Progenitor cell of endocrine pancreas (in vitro differentiated cells): ENCODE measurements at regions not wholly inside any gene's neighbourhood (a gene's known extent, or its start where the extent isn't known, plus 50 kb on each side); places are given as distances from the start of the nearest gene placed in this dataset.

Experiments
- DNase-seq: peaks from one replicate; pipeline ENCODE4 v3.0.0; 2021; ENCODE audit warnings: low spot score; ENCODE audit not compliant: unreplicated experiment
- H3K27ac Mint-ChIP-seq: 2 replicates; pipeline ENCODE4 v1.8.0; 2021; ENCODE audit warnings: mild to moderate bottlenecking, moderate library complexity, mixed read lengths
- H3K27me3 Mint-ChIP-seq: 2 replicates; pipeline ENCODE4 v1.8.0; 2021; ENCODE audit warnings: mixed read lengths
- H3K36me3 Mint-ChIP-seq: 2 replicates; pipeline ENCODE4 v1.8.0; 2022; ENCODE audit warnings: mixed read lengths; ENCODE audit not compliant: insufficient read depth
- H3K4me1 Mint-ChIP-seq: 2 replicates; pipeline ENCODE4 v1.8.0; 2021; ENCODE audit warnings: low read depth, mixed read lengths
- H3K4me3 Mint-ChIP-seq: 2 replicates; pipeline ENCODE4 v1.8.0; 2021; ENCODE audit warnings: low read depth, mild to moderate bottlenecking, moderate library complexity, mixed read lengths
- H3K9me3 Mint-ChIP-seq: 2 replicates; pipeline ENCODE4 v1.8.0; 2021; ENCODE audit warnings: low read depth, mixed read lengths
- TF ChIP-seq, protein P1 (sequence below): fragments of 200-600 bp; sonication (generic); IDR thresholded peaks from one replicate; pipeline ENCODE4 v1.5.0; 2021; ENCODE audit warnings: antibody characterized with exemption, mild to moderate bottlenecking; ENCODE audit not compliant: unreplicated experiment

DNA sequence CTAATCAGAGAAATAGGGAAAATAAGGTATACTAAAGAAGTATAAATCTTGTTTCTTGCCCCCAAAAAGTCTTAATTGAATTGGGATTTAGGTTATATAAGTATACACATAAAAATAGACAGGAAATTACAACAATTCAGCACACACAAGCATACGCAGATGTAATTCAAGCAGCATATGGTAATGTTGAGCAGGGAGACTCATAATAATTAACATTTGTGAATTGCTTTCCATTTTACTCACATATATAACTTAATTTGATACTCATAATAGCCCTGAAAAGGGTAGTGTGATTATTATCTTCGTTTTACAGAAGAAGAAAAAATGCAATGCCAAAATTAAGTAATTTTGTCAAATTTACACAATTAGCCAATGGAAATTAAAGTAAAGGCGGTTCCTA, 313.5 kb upstream of the ECI2 start:
- Mint-ChIP-seq H3K9me3 (peaks cover 14% of the 10 kb centered on the region), H3K27ac (no peak overlapping the region), H3K27me3 (no peaks in the 10 kb centered on the region), H3K4me1 (no peaks in the 10 kb centered on the region), H3K36me3 (peaks cover 2% of the 10 kb centered on the region), H3K4me3 (no peak overlapping the region)
- DNase-seq: no peak
- TF ChIP-seq, protein P1, sequence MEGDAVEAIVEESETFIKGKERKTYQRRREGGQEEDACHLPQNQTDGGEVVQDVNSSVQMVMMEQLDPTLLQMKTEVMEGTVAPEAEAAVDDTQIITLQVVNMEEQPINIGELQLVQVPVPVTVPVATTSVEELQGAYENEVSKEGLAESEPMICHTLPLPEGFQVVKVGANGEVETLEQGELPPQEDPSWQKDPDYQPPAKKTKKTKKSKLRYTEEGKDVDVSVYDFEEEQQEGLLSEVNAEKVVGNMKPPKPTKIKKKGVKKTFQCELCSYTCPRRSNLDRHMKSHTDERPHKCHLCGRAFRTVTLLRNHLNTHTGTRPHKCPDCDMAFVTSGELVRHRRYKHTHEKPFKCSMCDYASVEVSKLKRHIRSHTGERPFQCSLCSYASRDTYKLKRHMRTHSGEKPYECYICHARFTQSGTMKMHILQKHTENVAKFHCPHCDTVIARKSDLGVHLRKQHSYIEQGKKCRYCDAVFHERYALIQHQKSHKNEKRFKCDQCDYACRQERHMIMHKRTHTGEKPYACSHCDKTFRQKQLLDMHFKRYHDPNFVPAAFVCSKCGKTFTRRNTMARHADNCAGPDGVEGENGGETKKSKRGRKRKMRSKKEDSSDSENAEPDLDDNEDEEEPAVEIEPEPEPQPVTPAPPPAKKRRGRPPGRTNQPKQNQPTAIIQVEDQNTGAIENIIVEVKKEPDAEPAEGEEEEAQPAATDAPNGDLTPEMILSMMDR: no peak

DNA sequence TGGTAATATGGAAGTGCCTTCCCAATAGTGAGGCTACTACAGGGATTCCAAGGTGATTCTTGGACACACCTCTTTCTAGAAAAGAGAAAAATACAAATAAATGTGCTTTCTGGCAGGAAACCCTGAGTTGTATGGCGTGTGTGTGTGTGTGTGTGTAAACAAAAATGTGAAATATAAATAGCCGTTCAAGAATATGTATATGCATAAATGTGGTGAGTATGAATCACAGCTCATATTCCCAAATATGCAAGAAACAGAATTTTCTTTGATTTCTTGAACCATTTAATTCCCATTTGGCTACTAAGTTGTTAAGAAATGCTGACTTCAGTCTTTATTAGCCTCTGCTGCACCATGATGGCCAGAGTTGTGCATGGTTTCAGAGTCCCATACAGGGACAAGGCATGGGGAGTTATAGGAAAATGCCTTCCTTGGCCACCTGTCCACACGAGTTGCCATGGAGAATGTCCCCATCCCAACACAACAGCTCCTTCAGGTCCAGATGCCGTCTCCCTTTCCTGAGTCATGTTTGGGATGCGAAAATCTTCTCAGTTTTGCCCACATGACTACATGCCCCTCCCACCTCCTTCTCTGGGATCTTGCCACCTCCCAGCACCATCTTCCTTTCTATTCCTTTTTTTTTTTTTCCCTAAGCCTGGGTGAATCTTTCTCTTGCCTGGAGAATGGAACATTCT, 312.4 kb upstream of the ECI2 start:
- H3K4me1 Mint-ChIP-seq: no peaks in the 10 kb centered on the region
- H3K9me3 Mint-ChIP-seq: peaks cover 10% of the 10 kb centered on the region
- TF ChIP-seq, protein P1: no peak
- H3K27ac Mint-ChIP-seq: no peak overlapping the region
- no peaks in the 10 kb centered on the region for H3K27me3 Mint-ChIP-seq
- peaks cover 2% of the 10 kb centered on the region for H3K36me3 Mint-ChIP-seq
- no peak overlapping the region for H3K4me3 Mint-ChIP-seq
- DNase-seq: no peak

DNA sequence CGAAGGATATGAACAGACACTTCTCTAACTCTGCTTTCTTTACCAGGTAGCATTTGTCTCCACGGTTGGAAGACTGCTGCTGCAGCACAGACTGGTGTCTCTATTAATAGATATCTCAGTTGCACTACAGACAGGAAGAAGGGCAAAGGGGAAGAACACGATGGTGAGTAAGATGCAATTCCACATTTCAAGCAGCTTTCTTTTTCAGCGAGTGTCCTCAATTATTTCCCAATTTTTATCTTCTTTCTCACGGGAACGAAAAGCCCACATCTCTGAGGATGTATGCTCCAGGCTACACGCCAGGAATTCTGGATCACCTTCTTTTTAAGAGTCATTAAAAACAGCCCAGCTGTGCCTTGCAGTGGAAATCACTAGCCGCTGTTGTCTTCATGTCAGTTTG, 311.6 kb upstream of the ECI2 start:
- H3K36me3 Mint-ChIP-seq: peaks cover under 1% of the 10 kb centered on the region
- peaks cover 10% of the 10 kb centered on the region for H3K9me3 Mint-ChIP-seq
- no peak for DNase-seq
- no peak overlapping the region for H3K27ac Mint-ChIP-seq
- no peaks in the 10 kb centered on the region for H3K27me3 Mint-ChIP-seq
- TF ChIP-seq, protein P1: no peak
- no peak overlapping the region for H3K4me3 Mint-ChIP-seq
- H3K4me1 Mint-ChIP-seq: no peaks in the 10 kb centered on the region

DNA sequence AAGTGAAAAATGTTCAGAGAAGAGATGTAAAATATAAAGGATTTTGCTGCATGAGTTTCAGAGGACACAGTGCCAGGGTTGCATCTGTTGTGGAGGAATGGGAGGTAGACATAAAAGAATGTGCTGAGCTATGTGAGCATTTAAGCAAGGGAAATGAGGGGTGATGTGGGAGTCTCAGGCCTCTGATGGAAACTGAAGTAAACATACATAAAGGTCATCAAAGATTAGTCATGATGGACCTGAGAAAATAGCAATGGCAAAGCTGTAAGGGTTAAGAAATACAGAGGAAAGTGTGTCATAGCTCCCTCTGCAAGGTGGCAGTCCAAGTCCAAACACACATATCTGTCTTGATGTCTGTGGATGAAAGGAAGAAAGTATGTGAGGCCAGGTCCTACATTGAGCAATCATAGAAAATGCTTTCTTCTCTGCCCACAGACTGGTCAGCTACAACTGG, 306.6 kb upstream of the ECI2 start:
- peaks cover 4% of the 10 kb centered on the region for H3K4me1 Mint-ChIP-seq
- no peak for DNase-seq
- no peaks in the 10 kb centered on the region for H3K27me3 Mint-ChIP-seq
- H3K36me3 Mint-ChIP-seq: no peaks in the 10 kb centered on the region
- TF ChIP-seq, protein P1: no peak
- peaks cover 5% of the 10 kb centered on the region for H3K9me3 Mint-ChIP-seq
- H3K4me3 Mint-ChIP-seq: no peak overlapping the region
- no peak overlapping the region for H3K27ac Mint-ChIP-seq

DNA sequence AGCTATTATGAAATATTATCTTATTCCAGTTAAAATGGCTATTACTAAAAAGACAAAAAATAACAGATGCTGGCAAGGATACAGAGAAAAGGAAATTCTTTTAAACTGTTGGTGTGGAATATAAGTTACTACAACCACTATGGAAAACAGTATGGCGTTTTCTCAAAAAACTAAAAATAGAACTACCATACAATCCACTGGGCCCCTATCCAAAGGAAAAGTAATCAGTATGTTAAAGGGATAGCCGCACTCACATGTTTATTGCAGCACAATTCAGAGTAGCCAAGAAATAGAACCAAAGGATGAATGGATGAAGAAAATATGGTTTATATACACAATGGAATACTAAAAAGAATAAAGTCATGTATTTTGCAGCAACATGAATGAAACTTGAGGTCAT, 303.8 kb upstream of the ECI2 start:
- no peaks in the 10 kb centered on the region for H3K27me3 Mint-ChIP-seq
- DNase-seq: no peak
- no peak overlapping the region for H3K4me3 Mint-ChIP-seq
- TF ChIP-seq, protein P1: no peak
- H3K4me1 Mint-ChIP-seq: peaks cover 18% of the 10 kb centered on the region
- H3K9me3 Mint-ChIP-seq: peaks cover 9% of the 10 kb centered on the region
- H3K36me3 Mint-ChIP-seq: no peaks in the 10 kb centered on the region
- no peak overlapping the region for H3K27ac Mint-ChIP-seq
